Ammon's horn (tissue), 1 donor: ENCODE measurements at regions not wholly inside any gene's neighbourhood (a gene's known extent, or its start where the extent isn't known, plus 50 kb on each side); places are given as distances from the start of the nearest gene placed in this dataset.

Experiments
- DNase-seq: peaks from one replicate; pipeline ENCODE4 v3.0.0-alpha.2; 2016; ENCODE audit warnings: low spot score

DNA sequence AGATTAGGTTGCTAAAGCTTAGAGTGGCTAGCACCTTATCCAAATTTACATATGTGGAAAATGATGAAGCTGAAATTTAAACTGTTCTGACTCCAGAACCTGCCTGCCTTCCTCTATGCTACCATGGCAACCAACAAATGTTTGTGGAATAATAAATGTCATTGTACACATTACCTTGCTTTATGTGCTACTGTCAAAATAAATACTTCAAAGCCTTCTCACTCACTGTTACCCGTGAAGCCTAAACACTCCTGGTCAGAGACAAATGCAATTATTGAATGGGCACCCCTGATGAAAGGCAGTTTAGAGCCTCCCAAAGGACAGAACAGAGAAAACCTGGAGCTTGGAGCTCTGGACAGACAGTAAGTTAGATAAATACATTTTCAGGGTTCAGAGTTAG, 158.6 kb downstream of the FAM114A2 start:
- no peak for DNase-seq

- DNase-seq = no peak
Measured at GRCh38 chr5:153879596-153879995, 159.1 kb downstream of the FAM114A2 start.

DNA sequence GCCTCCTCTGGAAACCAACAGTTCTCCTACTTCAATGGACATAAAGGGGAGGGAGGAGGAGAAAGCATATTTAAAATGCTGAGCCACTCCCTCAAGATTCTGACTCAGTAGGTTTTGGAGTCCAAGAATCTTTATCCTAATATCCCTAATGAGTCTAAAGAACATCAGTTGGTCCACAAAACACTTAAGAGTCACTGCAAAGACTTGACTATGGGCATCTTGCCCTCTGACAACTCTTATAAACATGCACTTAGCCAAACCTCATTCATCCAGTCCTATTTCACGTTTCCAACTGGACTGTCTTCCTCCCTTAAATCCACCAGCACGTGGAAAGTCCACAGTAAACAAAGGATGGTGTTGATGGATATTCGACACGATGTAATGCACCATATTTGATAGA, 172.5 kb downstream of the FAM114A2 start:
- no peak for DNase-seq

GRCh38 chr5:153865016-153865415, 173.7 kb downstream of the FAM114A2 start:
- no peak for DNase-seq

GRCh38 chr5:153863951-153864350, 174.8 kb downstream of the FAM114A2 start:
- DNase-seq = no peak
